Middle frontal gyrus (tissue), 1 donor: ENCODE measurements at regions not wholly inside any gene's neighbourhood (a gene's known extent, or its start where the extent isn't known, plus 50 kb on each side); places are given as distances from the start of the nearest gene placed in this dataset.
A peak's percentile ranks its signal among the peaks of the same experiment; 100 is the strongest.
"Not testable (repeated sequence)": the region's sequence is repeated elsewhere in the genome, so short reads cannot be mapped to it uniquely, and the experiment has no call there.

ENCODE experiments used
- DNase-seq: peaks from one replicate; pipeline ENCODE4 v3.0.0-alpha.2; 2015; ENCODE audit warnings: low spot score; ENCODE audit errors: extremely low spot score

DNA sequence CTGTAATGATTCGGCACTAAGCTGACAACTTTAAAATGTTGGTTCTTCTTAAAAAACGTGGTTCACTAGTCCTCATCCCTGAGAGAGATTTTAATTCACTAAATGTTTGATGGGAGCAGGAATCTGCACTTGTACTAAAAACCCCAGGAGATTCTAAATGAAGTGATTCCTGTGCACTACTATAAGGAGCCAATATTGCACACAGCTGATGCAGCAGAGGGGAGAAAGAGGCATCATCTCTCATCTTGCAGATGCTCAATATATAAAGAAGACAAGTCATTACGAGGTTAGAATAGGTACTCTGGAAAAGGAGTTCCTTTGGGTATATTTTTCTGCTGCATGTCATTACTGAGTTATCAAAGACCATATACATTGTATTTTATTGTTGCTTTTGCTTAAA, 207.6 kb upstream of the RASGEF1B start:
- DNase-seq = no peak

DNA sequence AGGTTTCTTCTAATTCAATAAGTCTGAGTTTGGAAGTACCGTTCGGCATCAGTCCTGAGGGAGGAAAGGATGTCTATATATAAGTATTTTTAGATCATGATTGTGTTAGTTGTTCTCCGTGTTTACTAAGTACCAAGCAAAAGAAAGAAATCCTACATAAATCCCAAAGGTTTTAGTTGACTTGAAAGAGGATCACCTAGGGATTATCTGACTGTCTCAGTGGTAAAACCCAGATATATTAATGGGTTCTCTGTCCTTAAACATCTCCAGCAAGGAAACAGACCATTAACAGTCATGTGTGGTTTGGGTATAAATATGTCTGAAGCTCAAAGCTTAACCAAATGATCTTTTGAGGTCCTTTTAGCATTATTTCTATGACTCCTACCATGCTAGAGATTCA, 207.1 kb upstream of the RASGEF1B start:
- DNase-seq = no peak

DNA sequence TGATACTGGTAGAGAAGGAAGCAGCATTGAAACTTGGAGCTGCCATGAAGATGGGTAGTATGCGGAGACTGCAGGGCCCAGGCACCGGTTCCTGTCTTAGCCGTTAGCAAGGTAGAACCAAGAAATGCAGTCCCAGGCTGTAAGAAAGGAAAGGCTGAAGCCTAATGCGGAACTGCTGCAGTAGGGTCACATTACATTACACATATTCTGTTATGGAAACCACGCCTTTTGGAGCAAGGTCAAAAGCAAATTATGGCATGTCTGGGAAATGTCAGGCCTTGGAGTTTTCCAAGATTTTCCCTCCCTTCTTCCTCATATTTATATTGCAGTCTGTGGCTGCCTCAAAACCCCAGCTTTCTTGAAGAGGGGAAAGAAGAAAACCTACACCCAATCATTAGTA, 204.8 kb upstream of the RASGEF1B start:
- no peak for DNase-seq

DNA sequence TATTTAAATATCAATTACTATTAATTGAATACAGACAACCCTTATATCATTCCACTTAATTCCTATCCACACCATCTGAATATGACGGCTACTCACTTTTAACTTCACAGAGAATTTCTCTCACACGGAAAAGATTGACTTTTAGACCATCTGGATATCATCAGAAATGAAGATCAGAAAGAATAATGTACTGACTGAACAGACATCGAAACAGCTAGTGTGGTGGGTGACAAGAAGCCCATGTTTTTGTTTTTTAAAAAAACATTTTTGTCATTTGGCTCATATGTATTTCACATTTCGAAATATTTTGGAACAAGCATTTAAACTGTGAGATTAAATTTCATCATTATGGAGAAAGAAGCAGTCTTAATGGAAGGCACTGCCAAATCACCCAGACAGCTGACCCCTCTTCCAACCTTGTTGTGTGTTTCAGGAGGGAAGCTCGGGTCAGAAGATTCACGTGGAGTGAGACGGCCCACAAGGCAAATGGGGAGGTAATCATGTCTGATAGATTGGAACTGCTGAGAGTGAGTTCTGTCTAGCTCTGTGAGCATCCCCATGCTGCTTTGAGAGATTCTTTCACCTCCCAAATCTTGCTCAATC, 204.2 kb upstream of the RASGEF1B start:
- DNase-seq = no peak

DNA sequence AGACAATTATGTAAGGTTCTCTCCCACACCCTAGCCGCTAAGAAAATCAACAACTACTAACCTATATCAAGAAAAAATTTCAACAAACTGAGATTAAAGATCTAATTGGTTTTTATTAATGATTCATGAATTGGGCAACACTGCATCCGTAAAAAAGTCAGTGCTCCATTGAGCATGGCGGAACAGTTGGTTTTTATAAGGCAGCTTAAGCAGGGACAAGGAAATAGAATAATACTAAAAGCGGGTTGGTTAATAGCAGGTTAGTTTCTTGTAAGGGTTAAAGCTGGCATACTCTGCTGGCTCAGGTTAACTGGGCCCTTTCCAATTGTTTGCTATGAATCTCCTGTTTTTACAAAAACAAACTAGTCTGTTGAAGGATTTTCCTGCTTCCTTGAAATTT, 202.3 kb upstream of the RASGEF1B start:
- no peak for DNase-seq

DNA sequence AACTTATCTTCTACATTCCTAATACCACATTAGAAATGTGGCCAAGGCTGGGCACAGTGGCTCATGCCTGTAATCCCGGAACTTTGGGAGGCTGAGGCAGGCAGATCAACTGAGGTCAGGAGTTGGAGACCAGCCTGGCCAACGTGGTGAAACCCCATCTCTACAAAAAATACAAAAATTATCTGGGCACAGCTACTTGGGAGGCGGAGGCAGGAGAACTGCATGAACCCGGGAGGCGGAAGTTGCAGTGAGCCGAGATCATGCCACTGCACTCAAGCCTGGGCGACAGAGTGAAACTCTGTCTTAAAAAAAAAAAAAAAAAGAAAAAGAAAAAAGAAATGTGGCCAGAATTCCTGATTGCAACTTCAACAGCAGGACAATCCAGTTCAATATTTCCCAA, 196.6 kb upstream of the RASGEF1B start:
- not testable (repeated sequence) for DNase-seq

DNA sequence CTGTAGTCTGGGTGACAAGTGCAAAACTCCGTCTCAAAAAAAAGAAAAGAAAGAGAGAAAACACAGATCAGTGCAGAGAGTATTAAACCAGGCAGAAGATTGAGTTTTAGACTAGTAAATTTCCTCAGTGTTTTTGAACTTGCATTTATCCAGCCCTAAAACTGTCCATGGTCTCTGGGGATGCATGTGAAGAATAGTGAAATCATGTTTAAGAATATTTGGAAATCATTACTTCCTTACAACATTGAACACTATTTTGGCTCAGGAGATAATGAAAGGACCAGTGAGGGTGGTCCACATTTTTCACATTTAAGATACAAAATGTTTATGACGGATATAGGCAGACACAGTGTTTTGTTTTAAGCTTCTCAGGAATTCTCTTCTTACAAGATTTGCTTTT, 195.8 kb upstream of the RASGEF1B start:
- DNase-seq = no peak

DNA sequence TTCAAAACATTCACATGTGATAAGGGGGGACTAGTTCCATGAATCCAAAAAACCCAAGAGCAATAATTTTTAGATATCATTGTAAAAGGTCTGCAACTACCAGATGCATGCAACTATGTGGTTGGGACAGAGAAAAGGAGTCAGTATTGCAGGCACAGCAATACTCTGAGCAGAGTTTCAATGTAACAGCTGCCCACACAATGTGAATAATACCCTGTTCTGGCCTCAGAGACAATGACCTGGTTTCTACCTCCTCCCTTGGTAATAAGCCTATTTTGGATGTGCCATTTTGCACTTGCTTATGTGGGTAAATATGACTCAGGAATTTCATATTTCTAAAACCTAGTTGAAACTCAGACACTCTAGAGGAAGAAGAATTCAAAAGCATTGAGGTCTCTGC, 194.8 kb upstream of the RASGEF1B start:
- DNase-seq = no peak

DNA sequence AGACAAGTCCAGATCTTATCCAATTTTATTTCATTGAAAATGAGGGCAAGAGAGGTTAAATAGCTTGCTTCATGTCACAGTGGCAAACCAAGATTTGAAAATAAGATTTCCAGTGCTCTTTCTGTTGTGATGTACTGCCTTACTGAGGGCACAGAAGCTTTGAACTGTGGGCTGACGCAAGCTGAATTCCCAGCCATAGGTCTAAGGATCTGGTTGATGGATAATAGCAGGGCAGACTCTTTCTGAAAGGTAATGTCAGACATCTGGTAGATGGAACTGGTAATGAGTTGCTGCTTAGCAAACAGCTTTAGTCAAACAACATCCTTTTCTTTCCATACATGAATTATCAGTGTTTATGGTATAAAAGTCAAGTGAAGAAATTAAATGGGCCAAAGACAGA, 193.9 kb upstream of the RASGEF1B start:
- no peak for DNase-seq

DNA sequence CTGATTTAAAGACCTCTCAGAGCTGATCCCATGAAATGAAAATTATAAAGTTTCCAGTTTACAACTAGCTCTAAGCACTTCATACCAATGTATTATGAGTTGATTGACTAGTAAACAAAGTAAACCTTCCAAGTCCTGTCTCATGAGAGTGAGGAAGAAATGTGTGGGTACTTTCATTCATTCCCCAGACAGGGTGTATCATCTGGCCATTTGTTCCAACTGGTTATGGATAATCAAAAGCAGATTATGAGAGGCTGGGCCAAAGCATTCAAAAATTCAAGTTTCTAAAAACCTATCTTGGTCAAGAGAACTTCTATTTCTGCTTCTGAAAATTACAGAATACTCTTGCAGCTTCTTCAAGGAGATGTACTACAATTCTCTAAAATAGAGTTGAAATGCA, 193.3 kb upstream of the RASGEF1B start:
- DNase-seq = no peak

DNA sequence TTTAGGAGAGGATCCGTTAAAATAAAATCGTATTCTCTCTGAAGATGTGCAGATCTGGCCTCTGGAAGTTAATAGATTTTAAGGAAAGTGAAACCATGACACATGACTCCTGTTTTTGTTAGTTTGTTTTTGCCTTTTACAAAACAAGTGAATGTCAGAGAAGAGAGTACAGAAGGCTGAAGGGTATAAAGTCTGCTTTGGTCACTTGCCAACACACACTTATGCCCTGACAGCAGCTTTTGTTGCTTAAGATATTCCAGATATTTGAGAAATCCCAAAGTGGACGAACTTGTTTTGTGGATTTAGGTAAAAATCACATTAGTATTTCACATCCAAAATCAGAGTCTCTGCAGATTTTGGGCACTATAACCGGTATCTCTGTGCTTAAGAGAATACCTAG, 192.4 kb upstream of the RASGEF1B start:
- DNase-seq = no peak

DNA sequence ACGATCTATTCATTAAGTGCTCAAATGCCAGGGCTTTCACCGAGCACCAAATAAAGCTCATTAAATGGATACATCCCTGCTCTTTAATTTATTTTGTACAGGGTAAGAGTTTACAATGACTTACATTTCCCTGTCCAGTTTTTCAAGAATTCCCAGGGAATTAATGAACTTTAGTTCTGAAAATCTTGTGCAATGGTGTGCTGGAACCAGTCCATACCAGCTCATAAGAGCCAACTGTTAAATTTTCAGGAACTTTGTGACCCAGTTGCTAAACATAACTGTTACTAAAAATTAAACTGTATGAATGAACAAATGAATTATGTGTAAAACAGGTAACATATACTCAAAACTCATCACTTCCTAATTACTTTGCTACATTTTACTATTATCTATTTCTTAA, 191.7 kb upstream of the RASGEF1B start:
- DNase-seq = no peak

DNA sequence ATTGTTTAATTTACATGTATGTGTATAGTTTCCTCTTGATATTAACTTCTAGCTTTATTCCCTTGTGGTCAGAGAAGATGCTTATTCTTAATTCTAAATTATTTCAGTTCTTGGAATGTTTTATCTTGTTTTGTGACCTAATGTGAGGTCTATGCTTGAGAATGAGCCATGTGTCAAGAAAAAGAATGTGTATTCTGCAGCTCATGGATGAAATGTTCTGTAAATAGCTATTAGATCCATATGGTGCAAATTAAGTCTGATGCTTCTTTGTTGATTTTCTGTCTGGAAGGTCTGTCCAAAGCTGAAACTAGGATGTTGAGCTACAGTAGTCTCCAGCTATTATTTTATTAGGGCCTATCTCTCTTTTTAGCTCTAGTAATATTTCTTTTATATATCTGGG, 187.3 kb upstream of the RASGEF1B start:
- no peak for DNase-seq

DNA sequence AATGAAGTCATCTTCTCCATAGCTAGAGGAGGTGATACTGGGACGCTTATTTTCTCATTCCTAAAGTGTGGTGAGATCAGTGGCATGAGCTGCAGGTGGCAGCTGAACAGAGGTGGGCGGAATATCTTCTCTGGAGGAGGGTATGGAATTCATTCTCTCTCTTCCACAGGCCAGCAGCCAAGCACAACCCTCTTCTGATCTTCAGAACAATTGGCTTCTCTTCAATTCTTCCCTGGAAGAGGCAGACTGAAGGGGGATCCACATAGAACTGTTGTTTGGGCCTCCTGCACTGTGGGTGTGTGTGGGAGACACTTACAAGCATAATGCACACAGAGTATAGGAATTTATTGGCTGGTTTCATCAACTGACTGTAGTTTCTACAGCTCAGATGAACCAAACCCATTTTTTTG, 180.4 kb upstream of the RASGEF1B start:
- peak; percentile 49 for DNase-seq

DNA sequence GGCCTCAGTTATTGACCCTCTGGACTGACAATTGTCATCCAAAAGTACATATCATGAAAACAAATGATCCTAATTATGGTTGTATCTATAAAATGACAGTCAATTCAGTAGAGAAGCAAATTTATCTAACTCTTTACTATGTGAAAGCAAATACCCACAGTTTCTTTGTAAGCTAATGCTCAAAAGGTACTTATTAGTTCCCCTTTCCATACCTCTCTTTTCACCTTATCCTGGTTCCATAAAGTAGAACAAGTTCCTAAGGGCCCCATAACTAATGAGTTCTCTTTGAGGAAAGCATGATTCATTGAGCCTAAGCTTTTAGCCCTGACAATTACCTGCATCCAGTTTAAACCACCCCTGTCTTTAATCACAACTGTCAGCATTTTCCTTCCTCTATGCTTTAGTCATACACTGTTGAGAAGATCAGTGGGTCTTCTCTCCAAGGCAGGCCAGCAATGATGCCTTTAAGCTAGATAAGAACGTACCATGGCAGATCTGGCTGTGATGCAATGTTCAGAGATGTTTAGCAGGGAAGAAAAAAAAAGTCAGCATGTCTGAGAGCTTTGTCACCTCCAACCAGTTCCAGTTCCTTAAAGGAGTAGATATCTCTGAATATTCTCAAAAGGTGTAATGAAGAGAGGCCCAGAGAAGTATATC, 179.7 kb upstream of the RASGEF1B start:
- no peak for DNase-seq

DNA sequence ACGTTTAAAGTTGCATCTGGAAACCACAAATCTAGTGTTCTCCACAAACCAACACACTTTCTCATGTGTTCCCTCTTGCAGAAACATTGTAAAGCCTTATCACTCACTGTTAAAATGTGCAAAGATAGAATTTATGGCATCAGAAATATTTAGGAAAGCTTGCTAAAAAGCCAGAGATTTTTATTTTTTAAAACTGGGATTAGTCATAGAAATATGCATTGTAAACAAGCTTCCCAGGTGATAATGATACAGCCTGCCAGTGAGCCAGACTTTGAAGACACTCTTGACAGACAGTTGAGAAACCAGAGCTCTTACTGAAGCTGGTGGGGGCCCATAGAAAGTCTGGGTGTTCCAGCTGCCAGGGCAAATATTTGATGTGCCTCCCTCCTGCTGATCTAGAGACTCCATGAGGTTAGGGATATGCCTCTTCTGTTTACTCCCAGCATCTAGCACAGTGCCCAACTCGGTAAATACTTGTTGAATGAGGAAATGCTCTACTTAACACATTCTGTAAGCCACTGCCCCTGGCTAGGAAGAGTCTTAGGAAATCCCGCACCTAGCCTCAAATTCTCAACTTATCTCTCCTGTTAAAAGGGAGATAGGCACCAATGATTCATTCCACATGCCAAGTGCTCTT, 179.0 kb upstream of the RASGEF1B start:
- no peak for DNase-seq

DNA sequence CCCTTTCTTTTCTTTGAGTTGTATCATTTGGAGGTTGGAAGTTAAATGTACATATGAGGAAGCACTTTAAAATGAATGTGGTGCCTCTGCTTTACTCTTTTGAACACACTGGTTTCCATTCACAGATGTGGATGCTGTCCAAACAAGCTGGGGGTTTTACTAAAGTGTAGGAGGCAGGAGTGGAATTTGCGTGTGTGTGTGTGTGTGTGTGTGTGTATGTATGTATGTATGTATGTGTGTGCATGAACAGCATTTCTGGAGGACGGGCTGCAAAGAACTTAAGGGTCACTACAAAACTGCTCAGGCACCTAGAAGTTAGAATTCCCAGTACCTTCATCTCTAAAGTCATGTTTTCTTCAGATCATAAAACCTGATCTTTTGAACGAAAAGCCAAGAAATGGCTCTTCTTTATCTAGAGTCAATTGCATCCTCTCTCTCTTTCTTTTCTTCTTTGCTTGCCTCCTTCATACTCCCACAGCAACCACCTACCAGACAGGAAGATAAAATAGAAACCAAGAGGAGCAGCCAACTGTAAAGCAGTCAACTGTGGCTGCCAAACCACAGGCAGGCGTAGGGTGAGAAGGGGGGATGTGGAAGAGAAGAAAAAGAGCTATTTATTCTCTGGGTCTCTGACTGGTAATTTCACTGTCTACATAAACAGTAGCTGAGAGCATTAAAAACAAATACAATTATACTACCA, 177.0 kb upstream of the RASGEF1B start:
- DNase-seq = no peak

DNA sequence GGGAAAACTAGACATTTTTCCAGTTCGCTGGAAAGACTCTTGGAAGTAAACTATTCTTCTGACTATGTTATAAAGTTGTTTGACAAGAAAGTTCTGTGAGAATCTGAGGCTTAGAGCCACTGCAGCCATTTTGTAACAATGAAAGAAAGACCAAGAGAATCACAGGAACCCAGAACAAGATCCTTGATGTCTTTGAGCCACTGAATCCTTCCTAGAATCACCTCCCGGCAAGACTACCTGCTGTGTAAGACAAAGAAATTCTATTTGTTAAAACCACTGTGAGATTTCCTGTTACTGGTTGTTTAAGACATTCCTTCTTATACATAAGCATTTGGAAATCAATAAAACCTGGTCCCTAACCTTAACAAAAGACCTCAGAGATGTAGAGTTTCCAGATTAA, 175.7 kb upstream of the RASGEF1B start:
- no peak for DNase-seq

DNA sequence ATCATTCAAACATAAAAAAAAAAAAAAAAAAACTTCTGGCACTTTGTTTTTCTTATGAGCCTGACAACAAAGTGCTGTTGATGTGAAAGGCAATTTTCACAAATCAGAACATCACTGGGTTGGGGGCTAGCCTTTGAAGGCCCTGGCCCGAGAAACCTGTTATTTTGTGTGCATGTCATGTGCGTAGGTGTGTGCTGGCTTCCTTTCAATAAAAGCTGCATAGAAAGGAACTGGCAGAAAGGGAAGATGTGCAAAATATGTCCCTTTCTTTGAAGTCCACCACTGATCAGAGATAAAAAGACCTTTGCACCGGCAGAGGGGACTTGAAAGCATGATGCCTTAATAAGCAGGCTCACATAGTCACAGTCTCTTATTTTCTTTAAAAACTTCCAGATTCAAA, 170.8 kb upstream of the RASGEF1B start:
- no peak for DNase-seq

DNA sequence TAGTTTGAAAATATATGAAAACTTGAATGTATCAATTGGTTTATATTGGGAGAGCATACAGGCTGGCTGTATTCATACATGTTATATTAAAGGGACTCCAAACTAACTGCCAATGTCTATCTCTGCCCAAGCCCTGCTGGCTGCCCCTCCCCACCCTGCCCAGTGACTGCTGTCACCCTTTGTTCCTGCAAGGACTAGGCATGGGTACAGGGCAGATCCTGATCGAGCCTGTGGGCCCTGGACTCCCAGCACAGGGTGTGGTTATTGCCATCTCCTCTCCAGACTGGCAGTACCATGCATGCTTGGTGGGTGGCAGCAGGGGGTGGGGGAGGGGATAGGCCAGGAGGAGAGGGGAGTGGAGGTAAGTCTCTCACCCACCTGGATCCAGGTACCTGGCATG, 167.5 kb upstream of the RASGEF1B start:
- no peak for DNase-seq

DNA sequence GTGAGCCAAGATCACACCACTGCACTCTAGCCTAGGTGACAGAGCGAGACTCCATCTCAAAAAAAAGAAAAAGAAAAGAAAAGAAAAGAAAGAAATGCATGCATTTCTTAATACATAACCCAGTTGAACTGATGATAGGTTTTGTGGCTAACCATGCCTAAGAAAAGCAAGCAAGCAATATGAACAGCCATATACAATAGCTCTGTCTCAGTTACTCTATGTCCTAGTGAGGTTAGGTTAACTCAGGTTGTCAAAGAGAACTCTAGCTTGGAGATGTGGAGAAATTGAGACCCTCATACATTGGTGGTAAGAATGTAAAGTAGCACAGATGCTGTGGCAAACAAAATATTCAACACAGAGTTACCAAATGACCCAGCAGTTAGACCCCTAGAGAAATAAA, 167.0 kb upstream of the RASGEF1B start:
- no peak for DNase-seq

DNA sequence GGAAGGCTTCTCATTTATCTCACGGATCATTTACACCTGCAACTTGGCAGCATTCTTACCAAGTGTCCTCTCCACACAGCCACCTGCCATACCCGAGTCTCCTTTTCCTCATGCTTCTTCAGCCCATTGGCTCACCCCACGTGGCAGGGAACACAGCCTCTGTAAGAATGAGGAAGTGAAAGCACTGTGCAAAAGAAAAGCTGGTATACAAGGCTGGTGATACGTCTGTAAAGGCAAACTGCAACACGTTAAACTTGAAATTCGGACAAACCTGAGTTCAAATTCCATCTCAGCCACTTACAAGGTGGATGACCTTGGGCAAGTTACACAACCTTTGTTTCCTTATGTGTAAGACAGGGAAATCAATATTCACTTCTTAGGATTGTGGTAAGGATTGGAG, 164.0 kb upstream of the RASGEF1B start:
- no peak for DNase-seq
